Parathyroid adenoma (tissue), 2 donors: ENCODE measurements at regions not wholly inside any gene's neighbourhood (a gene's known extent, or its start where the extent isn't known, plus 50 kb on each side); places are given as distances from the start of the nearest gene placed in this dataset.

Experiments used
- H2AFZ ChIP-seq: fragments of 300-600 bp; sonication (generic); one replicate; pipeline ENCODE4 v1.7.0; 2017; ENCODE audit warnings: antibody characterized with exemption, mild to moderate bottlenecking
- H3K27ac ChIP-seq: fragments of 300-600 bp; sonication (generic); one replicate; pipeline ENCODE4 v1.7.0; 2017
- H3K27me3 ChIP-seq: fragments of 300-600 bp; sonication (generic); one replicate; pipeline ENCODE4 v1.7.0; 2017; ENCODE audit warnings: low read length; ENCODE audit not compliant: control insufficient read depth, insufficient read depth
- H3K36me3 ChIP-seq: fragments of 300-600 bp; sonication (generic); one replicate; pipeline ENCODE4 v1.7.0; 2017; ENCODE audit warnings: low read length; ENCODE audit not compliant: control insufficient read depth, insufficient read depth
- H3K4me1 ChIP-seq: fragments of 300-600 bp; sonication (generic); one replicate; pipeline ENCODE4 v1.7.0; 2017; ENCODE audit warnings: control low read depth
- H3K4me2 ChIP-seq: fragments of 300-600 bp; sonication (generic); one replicate; pipeline ENCODE4 v1.7.0; 2017; ENCODE audit warnings: low read length
- H3K4me3 ChIP-seq: fragments of 300-600 bp; sonication (generic); one replicate; pipeline ENCODE4 v1.7.0; 2017; ENCODE audit warnings: low read depth, low read length
- H3K79me2 ChIP-seq: fragments of 300-600 bp; sonication (generic); one replicate; pipeline ENCODE4 v1.7.0; 2017; ENCODE audit warnings: control low read depth
- H3K9ac ChIP-seq: fragments of 300-600 bp; sonication (generic); one replicate; pipeline ENCODE4 v1.7.0; 2017; ENCODE audit warnings: mild to moderate bottlenecking
- H3K9me3 ChIP-seq: fragments of 300-600 bp; sonication (generic); one replicate; pipeline ENCODE4 v1.7.0; 2017; ENCODE audit warnings: low read length; ENCODE audit not compliant: control insufficient read depth
- TF ChIP-seq, protein P1 (sequence below): fragments of 300-600 bp; sonication (generic); IDR thresholded peaks from one replicate; pipeline ENCODE4 v1.7.0; 2017; ENCODE audit warnings: antibody characterized with exemption, mild to moderate bottlenecking
- donor health status: primary hyperparathyroidism.

DNA sequence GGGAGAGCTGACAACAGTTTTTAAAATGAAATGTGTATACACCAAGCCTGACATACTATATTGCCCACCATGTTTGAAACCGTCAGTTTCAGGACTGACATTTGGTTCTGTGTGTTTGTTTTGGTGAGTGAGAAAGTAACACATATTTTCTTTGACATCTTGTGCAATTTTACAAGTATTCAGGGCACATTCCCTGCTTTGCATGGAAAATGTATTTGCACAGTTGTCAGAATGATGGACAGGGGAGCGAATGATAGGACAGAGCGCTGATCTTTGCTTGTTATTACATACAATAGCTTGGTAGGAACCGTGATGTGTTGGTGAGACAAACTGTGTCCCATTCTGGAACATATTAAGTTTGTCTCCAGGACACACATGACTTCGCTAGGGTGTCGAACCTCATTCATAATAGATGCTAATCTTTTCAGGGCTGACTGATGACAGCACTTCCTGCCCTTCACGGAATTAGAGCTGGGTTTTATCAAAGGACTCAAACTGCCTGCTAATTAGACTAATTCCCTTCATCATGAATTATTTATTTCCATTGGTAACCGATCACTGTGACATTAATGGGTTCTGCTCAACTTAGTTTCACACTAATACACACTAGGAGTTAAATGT lies 158.5 kb downstream of the CDCA7 start:
- H3K27me3 ChIP-seq = no peaks in the 10 kb centered on the region
- no peak overlapping the region for H3K4me3 ChIP-seq
- H3K4me2 ChIP-seq = no peak overlapping the region
- TF ChIP-seq, protein P1, sequence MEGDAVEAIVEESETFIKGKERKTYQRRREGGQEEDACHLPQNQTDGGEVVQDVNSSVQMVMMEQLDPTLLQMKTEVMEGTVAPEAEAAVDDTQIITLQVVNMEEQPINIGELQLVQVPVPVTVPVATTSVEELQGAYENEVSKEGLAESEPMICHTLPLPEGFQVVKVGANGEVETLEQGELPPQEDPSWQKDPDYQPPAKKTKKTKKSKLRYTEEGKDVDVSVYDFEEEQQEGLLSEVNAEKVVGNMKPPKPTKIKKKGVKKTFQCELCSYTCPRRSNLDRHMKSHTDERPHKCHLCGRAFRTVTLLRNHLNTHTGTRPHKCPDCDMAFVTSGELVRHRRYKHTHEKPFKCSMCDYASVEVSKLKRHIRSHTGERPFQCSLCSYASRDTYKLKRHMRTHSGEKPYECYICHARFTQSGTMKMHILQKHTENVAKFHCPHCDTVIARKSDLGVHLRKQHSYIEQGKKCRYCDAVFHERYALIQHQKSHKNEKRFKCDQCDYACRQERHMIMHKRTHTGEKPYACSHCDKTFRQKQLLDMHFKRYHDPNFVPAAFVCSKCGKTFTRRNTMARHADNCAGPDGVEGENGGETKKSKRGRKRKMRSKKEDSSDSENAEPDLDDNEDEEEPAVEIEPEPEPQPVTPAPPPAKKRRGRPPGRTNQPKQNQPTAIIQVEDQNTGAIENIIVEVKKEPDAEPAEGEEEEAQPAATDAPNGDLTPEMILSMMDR = no peak
- no peak overlapping the region for H3K27ac ChIP-seq
- no peaks in the 10 kb centered on the region for H3K36me3 ChIP-seq
- no peak overlapping the region for H3K9ac ChIP-seq
- no peak overlapping the region for H2AFZ ChIP-seq
- H3K79me2 ChIP-seq = no peaks in the 10 kb centered on the region
- H3K9me3 ChIP-seq = no peaks in the 10 kb centered on the region
- no peaks in the 10 kb centered on the region for H3K4me1 ChIP-seq

DNA sequence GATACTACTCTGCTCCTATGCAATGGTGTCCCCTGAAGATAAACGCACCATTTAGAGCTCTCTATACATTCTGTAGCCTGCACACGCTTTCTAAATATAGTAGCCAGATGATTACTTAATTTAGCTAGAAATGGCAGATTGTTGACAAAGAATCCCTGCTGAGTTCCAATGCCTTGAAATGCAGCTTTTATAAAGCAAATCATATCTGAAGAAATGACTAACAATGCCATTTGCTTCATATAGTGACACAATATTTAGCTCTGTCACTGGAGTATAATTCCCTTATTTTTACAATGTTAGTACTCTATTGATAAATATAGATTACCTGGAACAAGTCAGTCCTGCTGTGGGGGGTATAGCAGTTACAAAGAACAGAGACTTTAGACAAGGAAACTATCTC lies 166.2 kb downstream of the CDCA7 start:
- no peak overlapping the region for H3K4me2 ChIP-seq
- no peaks in the 10 kb centered on the region for H3K36me3 ChIP-seq
- H3K4me1 ChIP-seq = no peaks in the 10 kb centered on the region
- no peaks in the 10 kb centered on the region for H3K9me3 ChIP-seq
- no peak overlapping the region for H2AFZ ChIP-seq
- H3K4me3 ChIP-seq = no peak overlapping the region
- no peak overlapping the region for H3K27ac ChIP-seq
- H3K79me2 ChIP-seq = no peaks in the 10 kb centered on the region
- no peak overlapping the region for H3K9ac ChIP-seq
- TF ChIP-seq, protein P1 = no peak
- no peaks in the 10 kb centered on the region for H3K27me3 ChIP-seq

DNA sequence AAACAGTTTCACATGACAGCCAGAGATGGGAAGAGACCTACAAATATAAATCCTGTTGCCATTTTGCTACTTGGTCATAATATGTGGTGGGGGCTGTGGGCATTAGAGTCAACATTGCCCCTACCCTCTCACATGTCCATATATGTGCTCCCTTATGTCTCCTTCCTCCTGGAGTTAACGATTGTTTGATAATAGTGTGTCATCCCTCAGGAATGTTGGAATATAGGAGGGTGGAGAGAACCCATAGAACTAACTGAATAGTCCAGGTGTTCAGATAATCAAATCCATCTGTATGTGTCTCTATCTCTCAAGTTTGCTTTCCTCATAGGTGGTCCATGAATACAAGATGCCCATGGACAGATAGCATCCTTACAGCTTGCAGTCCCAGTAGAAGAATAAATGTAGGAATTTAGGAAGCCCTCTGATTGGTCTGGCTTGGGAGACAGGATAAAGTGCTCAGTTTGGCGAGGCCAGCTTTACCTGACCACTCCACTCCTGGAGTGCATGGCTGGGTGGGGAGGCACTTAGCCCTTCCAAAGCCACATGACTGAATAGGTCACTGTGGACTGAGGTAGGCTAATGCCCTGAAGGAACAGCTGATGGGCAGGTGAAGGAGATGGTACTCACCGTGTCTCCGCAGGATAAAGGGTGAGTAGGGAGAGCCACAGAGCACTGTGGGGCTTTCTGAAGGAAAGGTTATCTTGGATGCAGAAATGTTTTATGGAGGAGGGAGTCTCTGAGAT lies 166.9 kb downstream of the CDCA7 start:
- Histone ChIP-seq H3K9me3 (no peaks in the 10 kb centered on the region), H3K9ac (no peak overlapping the region), H3K4me2 (no peak overlapping the region), H3K27ac (no peak overlapping the region), H3K27me3 (no peaks in the 10 kb centered on the region), H3K79me2 (no peaks in the 10 kb centered on the region), H3K36me3 (no peaks in the 10 kb centered on the region), H3K4me3 (no peak overlapping the region), H3K4me1 (no peaks in the 10 kb centered on the region), H2AFZ (no peak overlapping the region)
- TF ChIP-seq, protein P1 = no peak

DNA sequence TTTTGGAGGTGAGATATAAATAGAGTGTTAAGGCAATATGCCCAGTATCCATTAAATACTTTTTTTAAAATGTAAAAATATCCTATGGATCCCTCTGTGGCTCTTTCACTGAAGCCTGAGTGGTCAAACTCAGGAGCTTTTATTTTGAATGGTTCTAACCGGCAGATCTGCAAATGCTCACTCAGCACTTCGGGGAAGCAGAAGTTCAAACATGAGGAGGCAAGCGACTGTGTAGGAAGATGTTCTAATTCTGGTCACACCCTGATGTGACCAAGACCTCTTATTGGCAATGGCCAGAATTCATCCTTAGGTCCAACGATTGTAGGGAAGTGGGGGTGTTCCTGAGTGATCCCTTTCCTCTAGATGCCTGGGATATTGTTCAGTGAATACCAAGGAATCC lies 168.8 kb downstream of the CDCA7 start:
- H3K27ac ChIP-seq = no peak overlapping the region
- H3K36me3 ChIP-seq = no peaks in the 10 kb centered on the region
- H2AFZ ChIP-seq = no peak overlapping the region

More for the DNA sequence above, 168.8 kb downstream of the CDCA7 start:
- Histone ChIP-seq H3K79me2 (no peaks in the 10 kb centered on the region), H3K9me3 (no peaks in the 10 kb centered on the region), H3K9ac (no peak overlapping the region), H3K27me3 (no peaks in the 10 kb centered on the region), H3K4me3 (no peak overlapping the region), H3K4me1 (no peaks in the 10 kb centered on the region), H3K4me2 (no peak overlapping the region)
- TF ChIP-seq, protein P1 = no peak
